GM13976 (cell line): ENCODE measurements at regions not wholly inside any gene's neighbourhood (a gene's known extent, or its start where the extent isn't known, plus 50 kb on each side); places are given as distances from the start of the nearest gene placed in this dataset.

Experiments
- DNase-seq: peaks from one replicate; pipeline ENCODE4 v3.0.0; 2012; ENCODE audit warnings: low spot score
- in situ Hi-C: fragments of 300-500 bp; cut with MboI; formaldehyde crosslinking; loops from one replicate; pipeline ENCODE4 v1.12.0; 2022; ENCODE audit warnings: low sequenced_read_pairs, mixed read lengths, inconsistent platforms; ENCODE audit not compliant: unreplicated experiment
- TF ChIP-seq, protein P1 (sequence below): IDR thresholded peaks from 2 replicates; pipeline ENCODE4 v1.5.1; 2012; ENCODE audit warnings: borderline replicate concordance, mild to moderate bottlenecking; ENCODE audit not compliant: insufficient read depth; ENCODE audit errors: extremely low read depth, missing control alignments, control extremely low read depth

DNA sequence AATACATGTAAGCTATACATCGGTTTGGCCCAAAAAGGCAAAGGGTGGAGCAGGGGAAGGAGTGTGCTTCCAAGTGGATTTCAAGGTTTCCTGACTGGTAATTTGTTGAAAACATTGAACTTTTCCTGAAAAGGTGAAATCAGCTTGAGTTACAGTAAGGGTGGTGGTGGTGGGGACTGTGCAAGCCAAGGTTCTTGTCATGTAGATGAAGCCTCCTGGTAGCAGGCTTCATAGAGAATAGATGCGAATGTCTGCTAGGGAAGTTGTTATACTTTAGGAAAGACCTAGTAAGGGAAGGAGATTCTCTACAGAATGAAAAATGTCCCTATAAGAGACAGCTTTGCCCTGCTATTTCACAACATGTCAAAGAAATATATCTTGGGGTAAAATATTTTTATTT, 528.2 kb upstream of the CBLB start:
- DNase-seq, result no peak
- in situ Hi-C loops, result no loop called here
- TF ChIP-seq, protein P1, sequence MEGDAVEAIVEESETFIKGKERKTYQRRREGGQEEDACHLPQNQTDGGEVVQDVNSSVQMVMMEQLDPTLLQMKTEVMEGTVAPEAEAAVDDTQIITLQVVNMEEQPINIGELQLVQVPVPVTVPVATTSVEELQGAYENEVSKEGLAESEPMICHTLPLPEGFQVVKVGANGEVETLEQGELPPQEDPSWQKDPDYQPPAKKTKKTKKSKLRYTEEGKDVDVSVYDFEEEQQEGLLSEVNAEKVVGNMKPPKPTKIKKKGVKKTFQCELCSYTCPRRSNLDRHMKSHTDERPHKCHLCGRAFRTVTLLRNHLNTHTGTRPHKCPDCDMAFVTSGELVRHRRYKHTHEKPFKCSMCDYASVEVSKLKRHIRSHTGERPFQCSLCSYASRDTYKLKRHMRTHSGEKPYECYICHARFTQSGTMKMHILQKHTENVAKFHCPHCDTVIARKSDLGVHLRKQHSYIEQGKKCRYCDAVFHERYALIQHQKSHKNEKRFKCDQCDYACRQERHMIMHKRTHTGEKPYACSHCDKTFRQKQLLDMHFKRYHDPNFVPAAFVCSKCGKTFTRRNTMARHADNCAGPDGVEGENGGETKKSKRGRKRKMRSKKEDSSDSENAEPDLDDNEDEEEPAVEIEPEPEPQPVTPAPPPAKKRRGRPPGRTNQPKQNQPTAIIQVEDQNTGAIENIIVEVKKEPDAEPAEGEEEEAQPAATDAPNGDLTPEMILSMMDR, result no peak

DNA sequence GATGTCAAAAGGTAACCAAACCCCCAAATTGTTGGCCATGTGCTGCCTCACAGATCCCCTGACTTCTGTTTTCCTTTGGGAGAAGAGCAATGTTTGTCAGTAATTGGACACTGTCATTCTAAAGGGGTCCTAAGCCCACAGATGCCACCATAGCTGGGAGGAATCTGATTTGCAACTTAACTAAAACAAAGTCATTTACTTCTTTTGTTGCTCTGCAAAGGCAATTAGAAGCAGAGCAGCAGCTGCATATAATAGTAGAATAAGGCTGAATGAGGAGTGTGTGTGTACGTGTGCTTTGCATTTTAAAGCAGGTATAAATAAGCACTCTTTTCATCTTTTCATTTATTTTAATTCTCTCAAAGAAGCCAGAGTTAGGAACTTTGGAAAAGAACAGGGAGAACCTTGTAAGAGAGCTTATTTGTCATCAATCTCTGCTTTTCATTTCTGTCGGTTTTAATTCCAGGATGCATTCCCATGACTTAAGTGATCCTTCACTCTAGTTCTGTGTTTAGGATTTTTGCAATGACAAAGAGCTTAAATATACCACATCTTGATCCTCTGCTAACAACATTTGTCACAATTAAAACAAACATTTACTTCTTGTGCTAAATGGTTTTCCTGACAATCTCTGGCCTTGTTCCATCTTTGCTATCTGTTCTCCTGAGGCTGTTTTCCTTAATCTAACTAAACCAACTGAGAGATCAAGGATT, 530.2 kb upstream of the CBLB start:
- TF ChIP-seq, protein P1, result no peak
- DNase-seq, result no peak
- in situ Hi-C loops, result no loop called here

DNA sequence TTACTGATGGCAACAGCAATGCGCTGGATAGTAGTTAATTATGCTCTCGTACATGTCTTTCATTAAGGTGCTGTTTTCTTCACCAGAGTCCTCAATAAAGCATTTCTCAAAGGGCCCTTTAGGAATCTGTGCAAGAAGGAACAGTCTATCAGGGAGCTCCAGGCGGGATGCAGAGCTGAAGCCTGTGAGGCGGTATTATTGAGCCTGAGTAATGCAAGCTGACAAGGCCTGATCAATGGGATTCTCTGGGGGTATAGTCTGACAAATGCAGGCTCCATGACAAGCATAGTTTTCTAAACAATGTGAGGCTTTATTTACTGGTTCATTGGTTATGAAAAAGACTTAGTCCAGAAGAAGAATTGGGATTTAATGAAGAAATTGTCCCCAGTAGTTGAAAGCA, 530.9 kb upstream of the CBLB start:
- in situ Hi-C loops, result no loop called here
- TF ChIP-seq, protein P1, result no peak

DNA sequence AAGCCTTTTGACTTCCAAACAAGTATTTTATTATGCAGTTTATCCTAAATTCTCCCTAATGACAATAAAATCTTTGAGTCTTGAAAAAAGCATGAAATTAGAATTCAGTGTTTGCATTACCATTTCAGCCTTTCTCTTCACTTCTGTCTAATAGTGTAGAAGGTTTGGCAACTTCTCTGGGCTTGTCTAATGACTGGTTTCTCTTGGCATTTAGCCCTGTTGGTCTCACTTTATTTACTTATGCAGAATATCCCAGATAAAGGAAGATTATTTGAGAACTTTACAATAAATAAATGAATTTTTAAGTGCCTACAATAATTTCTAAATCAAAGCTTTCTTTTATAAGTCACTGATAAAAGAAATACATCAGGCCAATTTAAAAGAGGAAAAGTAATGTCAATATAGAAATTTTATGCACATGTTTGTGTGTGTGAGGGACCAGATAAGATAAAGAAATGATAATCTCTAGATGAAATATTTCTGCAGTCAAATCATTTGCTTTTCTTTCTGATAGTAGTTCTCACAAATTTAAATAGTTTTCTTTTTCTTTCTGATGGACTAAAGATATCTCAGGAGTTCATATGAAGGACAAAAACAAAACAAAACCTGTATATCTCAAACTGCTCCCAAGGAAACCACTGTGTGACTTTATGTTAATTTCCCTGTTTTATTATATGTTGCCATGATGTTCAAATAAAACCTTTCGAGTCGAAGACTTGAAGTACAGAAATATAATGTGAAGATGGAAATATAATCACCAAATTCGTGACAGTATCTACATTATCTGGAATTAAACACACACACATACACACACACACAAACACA, 533.1 kb upstream of the CBLB start:
- TF ChIP-seq, protein P1, result no peak
- no peak for DNase-seq

More for the DNA sequence above, 530.9 kb upstream of the CBLB start:
- no peak for DNase-seq

DNA sequence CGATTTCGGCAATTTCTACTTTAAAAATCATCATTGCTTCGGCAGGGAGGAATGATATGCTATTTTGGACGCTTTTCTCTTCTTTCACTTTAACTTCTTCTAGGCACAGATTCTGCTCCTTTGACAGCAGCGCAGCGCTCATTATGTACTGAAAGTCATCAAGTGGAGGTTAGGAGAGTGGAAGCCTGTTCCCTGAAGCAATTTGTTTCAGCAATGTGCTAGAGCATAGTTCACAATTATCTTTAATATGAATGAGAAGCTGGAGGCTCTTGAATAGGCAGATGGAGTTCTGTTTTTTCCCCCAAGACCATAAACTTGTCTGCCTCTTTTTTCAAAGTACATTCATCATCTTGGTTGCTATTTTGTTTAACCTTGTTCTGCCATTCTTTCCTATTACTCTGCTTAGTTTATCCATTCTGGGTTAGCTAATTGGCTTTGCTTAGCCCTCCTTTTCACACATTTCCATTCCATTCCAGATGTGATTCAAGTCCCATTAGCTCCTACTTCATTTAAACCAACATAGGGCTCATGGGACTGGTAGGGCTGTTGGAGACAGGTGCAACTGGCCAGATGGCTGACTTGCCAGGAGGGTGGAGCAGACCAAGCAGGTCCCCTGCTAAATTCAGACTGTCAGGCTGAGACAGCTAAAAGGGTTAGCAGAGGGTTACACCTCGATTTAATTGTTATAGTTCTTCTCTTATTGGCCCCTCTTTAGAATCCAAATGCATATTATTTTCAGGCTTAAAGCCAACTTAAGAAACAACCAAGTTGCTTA, 534.7 kb upstream of the CBLB start:
- in situ Hi-C loops, result no loop called here
- TF ChIP-seq, protein P1, result no peak
- no peak for DNase-seq

More for the DNA sequence above, 533.1 kb upstream of the CBLB start:
- in situ Hi-C loops, result no loop called here

DNA sequence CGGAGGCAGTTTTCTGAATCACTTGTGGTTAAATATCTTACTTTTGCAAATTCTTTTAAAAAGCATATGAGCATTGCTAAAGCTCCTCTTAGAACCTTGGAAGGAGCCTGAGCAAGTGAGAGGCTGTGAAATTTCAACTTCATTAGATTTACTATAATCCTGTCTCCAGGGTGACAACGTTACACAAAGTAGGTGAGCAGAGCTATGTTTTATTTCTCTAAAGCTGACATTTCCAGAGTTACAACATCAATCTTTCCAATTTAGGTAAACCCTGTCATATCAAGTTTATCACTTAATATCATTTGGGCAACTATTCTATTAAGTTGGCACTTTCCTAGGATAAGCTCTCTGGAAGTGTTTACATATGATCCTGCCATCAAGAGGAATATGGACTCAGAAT, 544.9 kb upstream of the CBLB start:
- in situ Hi-C loops, result no loop called here
- DNase-seq, result no peak
- TF ChIP-seq, protein P1, result no peak
